IPS-NIHi11 (cell line): ENCODE measurements at regions not wholly inside any gene's neighbourhood (a gene's known extent, or its start where the extent isn't known, plus 50 kb on each side); places are given as distances from the start of the nearest gene placed in this dataset.
"Not testable (repeated sequence)": the region's sequence is repeated elsewhere in the genome, so short reads cannot be mapped to it uniquely, and the experiment has no call there.

Source experiments
- DNase-seq: peaks from one replicate; pipeline ENCODE4 v3.0.0; 2012; ENCODE audit warnings: mixed read lengths, low spot score

DNA sequence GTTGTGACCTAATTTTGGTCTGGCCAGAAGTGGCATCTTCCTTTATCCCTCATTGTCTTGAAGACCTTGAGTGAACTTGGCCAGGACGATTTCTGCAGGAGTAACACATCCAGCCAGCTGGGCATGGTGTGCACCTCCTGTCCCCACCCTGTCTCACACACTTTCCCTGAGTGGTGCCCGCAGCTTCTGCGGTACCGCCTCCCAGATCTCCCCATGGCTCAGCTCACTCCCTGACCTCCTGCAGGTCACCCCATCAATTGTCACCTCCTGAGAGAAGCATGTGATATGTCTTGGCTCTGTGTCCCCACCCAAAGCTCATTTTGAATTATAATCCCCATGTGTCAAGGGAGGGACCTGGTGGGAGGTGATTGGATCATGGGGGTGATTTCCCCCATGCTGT lies 50.2 kb upstream of the TP53I11 start:
- no peak for DNase-seq

DNA sequence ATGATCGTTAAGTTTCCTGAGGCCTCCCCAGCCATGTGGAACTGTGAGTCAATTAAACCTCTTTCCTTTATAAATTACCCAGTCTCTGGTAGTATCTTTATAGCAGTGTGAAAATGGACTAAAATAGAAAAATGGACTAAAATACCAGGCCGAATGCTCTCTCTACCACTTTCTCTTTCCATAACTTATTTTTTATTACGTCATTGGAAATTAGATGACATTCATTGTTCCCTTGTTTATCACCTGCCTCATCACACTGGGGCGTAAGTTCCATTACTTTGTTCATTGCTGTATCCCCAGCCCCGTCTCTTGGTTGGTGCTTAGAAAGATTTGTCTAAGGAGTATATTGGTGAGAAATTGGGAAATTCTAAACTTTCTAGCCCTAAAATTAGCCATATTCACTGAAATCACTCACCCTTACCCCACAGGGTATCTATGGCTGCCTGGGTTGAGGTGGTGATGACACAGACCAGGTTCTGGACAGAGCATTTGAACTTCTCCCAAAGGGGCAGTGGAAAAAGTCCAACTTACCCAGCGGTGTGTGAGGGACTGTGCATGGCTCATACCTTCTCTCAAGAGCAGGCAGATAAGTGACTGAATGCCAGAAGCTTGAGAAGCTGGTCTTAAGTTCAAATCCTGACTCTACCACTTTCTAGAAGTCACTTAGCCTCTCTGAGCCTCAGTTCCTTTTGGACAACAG lies 50.9 kb upstream of the TP53I11 start:
- DNase-seq: no peak

DNA sequence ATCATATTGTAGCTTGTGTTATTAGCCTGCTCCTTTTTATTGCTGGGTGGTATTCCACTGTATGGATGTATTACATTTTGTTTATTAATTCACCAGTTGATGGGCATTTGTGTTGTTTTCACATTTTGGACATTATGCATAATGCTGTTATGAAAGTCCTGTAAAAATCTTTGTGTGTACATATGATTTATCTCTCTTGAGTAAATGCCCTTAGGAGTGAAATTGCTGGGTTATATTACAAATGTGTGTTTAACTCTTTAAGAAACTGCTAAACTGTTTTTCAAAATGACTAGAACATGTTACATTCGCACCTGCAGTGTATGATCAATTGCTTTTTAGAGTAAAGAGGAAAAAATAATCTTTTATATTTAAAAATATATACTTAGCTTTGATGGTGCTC lies 54.4 kb upstream of the TP53I11 start:
- no peak for DNase-seq

DNA sequence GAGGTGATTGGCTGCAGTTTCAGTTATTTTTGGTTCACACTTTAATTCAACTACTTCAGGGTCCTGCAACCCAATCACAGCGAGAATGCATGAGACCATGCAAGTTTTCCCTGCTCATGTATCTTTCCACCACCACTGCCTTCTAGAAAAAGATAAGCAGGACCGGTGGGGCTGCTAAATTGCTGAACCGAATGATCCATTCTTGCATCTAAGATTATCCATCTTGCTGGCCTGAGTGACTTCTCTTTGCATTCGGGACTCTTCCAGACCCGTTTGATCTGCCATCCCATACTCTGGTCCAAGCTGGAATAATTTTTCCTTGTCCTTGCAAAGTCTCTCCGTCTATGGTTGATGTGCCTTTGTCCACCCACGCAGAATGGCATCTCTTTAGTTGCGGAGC lies 56.3 kb upstream of the TP53I11 start:
- no peak for DNase-seq

DNA sequence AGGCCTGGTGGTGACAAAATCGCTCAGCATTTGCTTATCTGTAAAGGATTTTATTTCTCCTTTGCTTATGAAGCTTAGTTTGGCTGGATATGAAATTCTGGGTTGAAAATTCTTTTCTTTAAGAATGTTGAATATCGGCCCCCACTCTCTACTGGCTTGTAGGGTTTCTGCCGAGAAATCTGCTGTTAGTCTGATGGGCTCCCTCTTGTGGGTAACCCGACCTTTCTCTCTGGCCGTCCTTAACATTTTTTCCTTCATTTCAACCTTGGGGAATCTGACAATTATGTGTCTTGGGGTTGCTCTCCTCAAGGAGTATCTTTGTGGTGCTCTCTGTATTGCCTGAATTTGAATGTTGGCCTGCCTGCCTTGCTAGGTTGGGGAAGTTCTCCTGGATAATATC lies 65.3 kb upstream of the TP53I11 start:
- not testable (repeated sequence) for DNase-seq

DNA sequence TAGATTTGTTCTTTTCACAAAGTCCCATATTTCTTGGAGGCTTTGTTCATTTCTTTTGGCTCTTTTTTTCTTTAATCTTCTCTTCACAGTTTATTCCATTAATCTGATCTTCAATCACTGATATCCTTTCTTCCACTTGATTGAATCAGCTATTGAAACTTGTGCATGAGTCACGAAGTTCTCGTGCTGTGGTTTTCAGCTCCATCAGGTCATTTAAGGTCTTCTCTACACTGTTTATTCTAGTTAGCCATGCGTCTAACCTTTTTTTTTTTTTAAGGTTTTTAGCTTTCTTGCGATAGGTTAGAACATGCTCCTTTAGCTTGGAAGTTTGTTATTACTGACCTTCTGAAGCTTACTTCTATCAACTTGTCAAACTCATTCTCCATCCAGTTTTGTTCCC lies 65.8 kb upstream of the TP53I11 start:
- DNase-seq: not testable (repeated sequence)

DNA sequence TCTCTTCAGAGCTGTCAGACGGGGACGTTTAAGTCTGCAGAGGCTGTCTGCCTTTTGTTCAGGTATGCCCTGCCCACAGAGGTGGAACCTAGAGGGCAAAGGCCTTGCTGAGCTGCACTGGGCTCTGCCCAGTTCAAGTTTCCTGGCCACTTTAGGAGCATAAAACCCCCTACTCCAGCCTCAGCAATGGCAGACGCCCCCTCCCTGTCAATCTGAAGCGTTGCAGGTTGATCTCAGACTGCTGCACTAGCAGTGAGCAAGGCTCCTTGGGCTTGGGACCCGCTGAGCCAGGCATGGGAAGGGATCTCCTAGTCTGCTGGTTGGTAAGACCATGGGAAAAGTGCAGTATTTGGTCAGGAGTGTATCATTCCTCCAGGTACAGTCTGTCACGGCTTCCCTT lies 66.6 kb upstream of the TP53I11 start:
- peak; percentile 49 for DNase-seq

DNA sequence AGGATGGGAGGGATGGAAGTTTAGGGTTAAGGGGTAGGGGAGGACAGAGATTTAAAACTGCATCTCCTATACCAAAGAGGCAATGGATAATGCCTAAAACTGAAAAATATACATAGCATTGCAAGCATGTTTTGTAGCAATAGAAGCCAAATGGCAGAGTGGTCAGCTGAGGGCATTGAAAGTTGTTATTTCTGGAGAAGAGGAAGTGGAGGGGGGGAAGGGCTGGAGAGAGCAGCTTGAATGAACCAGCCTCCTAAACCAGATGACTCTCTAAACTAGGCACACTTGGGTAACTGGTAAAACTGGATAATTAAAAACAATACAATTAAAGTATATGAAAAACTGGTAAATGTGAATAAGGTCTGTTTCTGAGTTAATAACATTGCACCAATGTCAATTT lies 70.3 kb upstream of the TP53I11 start:
- DNase-seq: no peak

DNA sequence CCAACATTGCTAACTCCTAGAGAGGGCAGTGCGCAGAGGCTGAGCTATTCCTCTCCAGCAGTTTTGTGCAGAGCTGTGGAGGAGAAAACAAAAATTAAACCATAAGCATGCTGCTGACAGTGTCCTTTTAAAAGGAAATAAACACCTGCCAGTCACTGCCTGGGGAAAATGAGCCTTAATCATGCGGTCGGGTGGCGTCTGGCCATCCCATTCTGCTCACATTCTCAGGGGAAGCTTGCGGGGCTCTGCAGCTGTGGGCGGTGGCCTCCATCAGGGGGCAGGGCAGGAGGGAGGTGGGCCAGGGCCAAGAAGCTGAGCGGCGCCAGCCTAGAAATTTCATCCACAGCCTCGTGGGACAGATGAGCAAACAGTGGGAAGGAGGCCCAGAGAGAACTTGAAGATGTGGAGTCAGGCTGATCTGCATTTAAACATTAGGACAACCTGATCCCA lies 71.0 kb upstream of the TP53I11 start:
- peak; percentile 52 for DNase-seq

DNA sequence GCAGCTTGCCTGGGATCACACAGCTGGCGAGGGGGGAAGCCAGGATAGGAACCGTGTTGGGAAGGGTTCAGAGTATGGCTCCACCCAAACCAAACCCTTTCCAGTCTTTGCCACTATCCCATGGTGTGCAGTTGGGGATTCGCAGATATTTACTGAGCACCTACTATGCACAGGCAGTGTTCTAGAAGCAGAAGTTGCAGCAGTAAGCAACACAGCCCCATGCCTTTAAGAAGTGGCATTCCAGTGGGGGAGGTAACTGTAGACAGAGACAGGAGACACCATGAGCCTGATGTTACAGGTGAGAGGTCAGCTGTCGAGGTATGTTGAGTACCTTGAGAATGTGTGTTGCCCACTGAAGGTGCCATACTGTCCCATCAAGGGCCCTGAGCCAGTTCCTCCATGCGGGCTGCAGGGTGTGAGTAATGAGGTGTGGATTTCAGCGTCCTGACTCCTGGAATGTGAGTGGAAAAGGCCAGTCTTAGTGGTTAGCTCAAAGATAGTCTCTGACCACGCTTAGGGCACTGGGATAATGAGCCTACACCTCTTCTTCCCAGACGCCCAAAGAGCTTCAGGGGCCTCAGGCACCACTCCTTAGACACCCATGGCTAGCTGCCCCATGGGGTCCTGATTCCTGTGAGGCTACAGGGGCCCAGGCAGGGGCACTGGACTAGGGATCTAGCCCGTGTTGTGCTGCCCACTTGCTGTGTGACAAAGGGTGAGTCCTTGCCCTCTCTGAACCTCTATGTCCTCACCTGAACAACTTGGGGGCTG lies 71.8 kb upstream of the TP53I11 start:
- no peak for DNase-seq

DNA sequence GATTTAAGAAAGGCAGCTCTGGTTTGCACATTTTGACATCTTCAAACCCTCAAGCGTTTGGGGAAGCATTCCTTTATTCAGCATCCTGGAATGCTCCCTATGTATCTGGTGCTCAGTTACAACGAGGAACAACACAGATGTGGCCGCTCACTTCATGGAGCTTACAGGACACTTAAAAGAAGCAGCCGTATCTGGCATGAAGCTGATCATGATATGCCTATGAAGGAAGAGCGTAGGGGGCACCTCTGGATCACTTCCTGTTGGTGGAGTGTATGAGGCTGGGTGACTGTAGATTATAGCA lies 72.3 kb upstream of the TP53I11 start:
- no peak for DNase-seq

DNA sequence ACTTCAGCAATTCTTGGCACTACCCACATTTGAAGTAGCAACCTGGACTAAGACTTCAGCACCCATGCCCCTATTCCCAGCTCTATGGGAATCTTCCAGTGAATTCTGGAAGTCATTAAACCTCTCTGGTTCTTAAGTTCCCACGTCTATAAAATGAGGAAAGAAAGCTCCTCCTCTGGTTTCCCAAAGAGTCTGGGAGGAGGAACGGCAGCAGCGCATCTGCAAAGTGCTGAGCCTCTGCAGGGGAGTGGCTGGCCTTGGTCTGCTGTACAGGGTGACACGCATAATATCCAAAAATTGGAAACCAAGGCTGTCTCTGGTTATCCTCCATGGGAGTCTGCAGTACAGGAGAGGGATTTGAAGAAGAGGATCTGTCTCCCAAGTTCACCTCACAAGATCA lies 73.6 kb upstream of the TP53I11 start:
- DNase-seq: no peak

DNA sequence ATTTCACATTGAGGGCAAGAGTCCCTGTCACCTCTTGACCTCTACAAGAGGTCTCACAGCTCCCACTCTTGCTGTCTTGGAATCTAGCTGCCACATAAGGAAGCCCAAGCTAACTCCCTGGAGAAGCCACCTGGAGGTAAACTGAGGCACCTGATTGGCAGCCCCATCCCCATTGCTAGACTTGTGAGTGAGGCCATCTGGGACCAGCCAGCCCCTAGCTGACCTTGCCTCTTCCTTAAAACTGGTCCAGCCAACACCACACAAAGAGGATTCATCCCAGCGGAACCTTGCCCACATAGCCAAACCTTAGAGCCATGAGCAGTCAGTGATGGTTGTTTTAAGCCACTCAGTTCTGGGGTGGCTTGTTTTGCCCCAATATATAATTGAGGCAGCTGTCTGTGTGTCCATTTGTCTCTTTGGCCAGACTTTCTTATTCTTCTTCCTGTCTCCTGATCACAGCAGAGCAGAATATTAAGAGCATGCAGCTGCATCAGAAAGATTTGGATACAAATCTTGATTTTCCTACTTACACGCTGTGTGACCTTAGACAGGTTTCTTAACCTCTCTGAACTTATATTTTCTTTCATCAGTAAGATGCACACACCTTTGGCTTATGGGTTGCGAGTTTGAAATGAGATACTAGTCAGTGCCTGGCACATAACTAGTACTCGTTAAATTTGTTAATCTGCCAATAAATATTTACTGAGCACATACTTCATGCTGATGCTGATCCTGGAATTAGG lies 74.3 kb upstream of the TP53I11 start:
- no peak for DNase-seq

DNA sequence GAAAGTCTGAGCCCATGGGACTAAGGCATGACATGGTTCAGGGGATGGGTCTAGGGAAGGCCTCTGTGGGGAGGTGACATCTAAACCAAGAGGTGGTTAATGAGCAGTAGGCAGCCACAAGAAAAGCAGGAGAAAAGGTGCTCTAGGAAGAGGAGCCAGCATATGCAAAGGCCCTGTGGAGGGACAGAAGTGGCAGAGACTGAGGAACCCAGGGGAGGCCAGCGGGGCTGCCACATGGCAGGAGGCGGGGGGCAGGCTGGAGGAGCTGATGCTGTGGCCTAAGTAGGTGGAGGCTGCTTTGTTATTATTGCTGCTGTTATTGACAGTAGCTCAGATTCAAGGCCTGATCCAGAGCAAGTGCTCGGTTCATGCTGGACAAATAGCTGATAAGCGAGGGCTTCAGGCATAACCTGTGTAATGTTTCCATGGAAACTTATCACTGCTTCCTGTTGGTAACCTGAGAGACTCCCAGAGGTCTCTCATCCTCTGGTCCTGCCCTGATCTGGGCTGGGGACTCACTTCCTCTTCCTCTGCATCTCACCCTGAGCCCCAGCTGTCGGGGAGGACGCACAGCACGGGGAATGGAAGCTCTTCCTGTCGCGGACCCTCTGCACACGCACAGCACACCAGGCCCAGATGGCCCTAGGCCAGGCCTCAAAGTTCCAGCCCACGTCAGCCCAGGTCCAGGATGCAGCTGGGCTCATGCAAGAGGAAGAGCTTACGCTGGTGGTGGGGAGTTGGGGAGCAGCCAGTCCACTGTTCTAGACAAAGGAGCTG lies 75.2 kb upstream of the TP53I11 start:
- no peak for DNase-seq

DNA sequence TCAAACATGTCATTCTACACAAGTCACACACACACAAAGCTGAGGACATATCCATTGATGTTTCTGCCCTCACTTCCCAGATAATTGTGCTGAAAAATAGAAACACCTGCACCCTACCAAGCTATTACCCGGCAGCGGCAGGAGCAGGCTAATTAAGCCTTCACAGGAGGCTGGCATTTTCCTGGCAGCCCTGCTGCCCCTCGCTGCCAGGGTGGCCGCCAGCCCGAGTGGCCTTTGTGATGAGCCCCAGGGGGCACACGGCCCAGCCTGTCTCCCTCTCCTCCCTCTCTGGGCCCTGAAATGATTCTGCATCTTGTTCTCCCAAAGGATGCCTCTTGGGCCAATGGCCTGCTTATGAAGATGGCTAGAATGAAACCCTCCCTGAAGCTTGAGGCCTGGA lies 76.2 kb upstream of the TP53I11 start:
- no peak for DNase-seq

DNA sequence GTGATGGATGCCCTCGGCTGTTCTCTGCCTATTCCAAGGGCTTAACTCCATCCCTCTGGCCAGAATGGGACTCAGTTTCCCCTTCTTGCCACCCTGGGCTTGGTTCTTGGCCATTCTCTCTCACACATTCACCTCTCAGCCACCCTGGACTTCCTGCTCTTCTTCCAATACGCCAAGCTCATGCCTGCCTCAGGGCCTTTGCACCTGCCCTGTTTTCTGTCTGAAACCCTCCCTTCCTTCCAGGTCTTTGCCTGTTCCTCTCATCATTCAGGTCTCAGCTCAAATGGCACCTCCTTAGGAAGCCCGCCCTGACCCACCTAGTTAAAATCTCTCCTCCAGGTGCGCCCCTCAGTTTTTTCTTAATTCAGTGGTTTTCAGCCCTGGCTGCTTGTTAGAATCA lies 76.6 kb upstream of the TP53I11 start:
- DNase-seq: no peak

DNA sequence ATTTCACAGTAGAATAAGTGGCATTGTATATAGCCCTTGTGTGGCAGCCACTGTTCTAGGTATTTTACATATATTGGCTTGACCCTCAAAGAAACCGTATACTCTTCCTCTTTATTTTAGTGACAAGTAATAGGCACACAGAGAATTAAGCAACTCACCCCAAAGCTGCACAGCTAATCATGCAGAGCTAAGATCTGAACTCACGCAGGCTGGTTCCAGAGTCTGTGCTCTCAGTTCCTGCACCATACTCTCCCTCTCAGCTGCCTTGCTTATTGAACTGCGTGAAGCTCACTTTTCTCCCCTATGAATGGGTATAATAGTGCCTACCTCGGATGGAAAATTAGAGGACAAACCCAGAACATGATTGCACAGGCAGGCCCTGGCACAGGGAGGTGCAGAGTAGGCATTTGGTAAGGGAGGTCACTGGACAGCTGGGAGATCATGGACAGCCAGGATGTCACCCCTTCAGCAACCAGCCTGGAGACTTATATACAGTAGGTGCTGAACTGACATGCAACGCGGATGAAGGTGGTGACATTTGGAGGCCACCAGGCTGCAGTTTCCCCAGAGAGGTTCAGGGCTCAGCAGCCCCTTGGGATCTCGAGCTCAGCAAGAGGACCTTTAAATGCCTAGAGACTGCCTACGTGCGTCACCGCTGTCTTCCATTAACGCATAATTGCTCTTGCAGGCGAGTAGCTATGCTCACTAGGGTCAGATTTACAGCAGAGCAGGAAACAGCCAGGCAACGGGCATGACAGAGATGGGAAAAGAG lies 78.4 kb upstream of the TP53I11 start:
- DNase-seq: no peak

DNA sequence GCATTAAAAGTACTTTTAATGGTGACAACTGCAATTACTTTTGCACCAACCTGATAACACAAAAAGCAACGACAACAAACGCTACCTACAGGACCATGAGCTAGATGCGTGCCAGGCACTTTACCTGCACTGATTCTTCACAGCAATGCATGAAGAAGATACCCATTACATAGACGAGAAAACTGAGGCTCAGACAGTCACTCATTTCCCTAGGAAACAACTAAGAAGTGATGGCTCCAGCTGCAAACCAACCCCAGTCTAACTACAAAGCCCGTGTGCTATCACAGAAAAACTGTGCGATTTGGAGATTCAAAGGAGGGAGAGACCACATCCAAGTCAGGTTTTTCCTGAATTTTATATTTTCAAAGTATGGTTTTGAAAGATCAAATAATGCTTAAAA lies 80.1 kb upstream of the TP53I11 start:
- no peak for DNase-seq

DNA sequence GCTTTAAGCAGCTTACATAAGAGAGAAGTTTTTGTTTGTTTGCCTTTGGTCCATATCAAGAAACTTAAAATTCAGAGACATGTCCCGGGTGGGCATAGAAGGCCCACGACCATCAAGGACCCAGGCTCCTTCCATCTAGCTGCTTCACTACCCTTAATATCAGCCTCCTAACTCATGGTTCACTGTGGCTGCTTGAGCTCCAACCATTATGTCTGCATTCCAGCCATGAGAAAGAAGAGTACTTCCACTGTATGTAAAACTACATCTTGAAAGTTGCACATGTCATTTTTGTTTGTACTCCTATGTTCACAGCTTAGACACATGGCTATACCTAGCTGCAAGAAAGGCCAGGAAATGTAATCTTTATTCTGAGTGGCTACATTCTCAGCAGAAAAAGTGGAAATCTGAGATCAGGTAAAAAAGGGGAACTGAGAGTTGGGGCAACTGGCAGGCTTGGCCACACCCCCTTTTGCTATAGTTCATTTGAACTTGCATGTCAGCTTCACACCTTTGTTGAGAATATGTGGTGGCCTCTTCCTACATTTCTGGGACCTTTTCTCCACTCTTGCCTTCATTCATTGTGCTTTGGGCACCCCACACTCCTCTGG lies 81.3 kb upstream of the TP53I11 start:
- DNase-seq: no peak

DNA sequence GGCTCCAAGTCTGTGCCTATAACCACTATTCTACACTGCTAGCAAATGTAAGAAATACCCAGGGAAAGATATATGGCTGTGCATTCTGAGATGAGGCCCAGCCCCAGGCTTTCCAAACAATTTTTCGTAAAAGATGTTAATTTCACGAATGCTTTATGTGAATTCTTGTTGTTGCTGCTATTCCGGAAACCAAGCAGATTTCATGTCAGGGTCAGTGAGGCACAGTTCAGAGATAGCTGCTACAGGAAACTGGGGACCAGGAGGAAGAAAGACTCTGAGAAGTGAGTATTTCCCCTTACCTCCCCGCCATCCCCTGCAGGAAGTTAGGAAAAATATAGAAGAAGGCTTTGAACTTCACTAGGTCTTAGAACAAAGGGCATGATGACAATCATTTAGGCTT lies 84.7 kb upstream of the TP53I11 start:
- DNase-seq: no peak

DNA sequence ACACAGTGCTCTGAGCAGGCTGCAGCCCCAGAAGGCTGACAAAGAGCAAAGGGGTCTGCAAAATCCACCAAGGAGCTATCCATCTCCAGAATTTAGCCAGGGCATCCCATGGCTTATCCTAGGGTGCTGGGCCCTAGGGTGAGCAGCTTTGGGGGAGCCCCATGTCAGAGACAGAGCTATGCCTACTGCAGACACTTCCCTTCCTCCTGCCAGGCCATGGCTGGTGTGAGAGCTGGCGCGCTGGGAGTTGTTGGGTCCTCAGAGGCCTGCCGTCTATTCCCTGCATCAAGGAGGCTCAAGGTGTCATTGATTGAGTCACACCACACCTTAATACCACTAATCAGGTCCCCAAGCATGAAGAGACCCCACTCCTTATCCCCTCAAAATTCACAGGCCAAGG lies 85.3 kb upstream of the TP53I11 start:
- no peak for DNase-seq
